ENCODE measurements at regions not wholly inside any gene's neighbourhood (a gene's known extent, or its start where the extent isn't known, plus 50 kb on each side); places are given as distances from the start of the nearest gene placed in this dataset.
A peak's percentile ranks its signal among the peaks of the same experiment; 100 is the strongest.
"Not testable (repeated sequence)": the region's sequence is repeated elsewhere in the genome, so short reads cannot be mapped to it uniquely, and the experiment has no call there.

GRCh38 chr5:154618696-154619095 is 136.5 kb upstream of the LARP1 start:
- DNase-seq, result no peak

GRCh38 chr5:154614595-154614994 is 136.6 kb upstream of the HAND1 start:
- DNase-seq, result no peak

- DNase-seq, result no peak
Measured at GRCh38 chr5:154614125-154614524, 136.1 kb upstream of the HAND1 start.

DNA sequence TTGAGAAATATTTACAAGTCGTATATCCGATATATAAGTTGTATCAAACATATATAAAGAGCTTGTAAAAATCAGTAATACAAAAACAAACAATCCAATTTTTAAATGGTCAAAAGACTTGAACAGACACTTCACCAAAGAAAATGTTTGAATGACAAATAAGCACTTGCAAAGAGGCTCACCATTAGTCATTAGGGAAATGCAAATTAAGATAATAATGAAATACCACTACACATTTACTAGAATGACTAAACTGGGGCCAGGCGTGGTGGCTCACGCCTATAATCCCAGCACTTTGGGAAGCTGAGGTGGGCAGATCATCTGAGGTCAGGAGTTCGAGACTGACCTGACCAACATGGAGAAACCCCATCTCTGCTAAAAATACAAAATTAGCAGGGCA is 134.6 kb upstream of the HAND1 start:
- no peak for DNase-seq

GRCh38 chr5:154611341-154611767 is 133.3 kb upstream of the HAND1 start:
- DNase-seq, result no peak

DNA sequence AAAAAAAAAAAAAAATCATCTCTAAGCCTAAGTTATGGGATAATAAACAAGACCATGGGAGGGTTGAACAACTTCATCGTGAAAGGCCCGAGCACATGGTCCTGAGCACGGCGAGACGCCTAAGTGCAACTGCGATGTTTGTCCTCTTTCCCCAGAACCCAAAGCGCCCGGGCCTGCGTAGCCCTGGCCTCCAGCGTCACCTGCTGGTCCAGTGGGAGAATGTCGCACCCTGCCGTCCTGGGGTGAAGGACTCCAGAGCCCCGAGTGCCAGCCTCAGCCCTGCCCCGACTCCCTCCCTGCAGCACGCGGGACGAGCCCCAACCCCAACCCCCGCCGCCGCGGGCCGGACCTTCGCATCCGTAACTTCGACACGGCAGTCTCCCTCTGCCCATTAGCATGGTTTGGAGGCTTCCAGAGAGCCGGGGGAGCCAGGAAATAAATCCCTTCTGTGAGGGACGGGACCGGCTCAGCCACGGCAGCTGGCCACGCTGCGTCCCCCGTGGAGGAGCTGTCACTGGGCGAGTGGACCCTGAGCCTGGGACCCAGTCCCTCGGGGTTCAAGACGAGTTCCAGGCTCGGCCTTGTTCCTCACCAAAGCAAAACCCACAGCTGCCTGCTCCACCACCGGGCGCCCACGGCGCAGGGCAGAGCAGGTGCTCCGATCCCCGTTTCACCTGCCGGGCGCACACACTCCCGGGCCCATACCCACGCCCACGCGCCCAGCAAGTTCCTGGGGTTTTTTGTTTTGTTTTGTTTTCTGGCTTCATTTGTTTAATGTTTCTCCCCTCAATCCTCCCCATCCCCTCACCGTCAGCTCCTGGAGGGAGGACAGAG is 132.5 kb upstream of the HAND1 start:
- DNase-seq, result peak; percentile 32 to 56

- no peak for DNase-seq
Measured at GRCh38 chr5:154609251-154609650, 131.2 kb upstream of the HAND1 start.

GRCh38 chr5:154608531-154609011 is 130.5 kb upstream of the HAND1 start:
- DNase-seq, result no peak

GRCh38 chr5:154607746-154608145 is 129.7 kb upstream of the HAND1 start:
- no peak for DNase-seq

- no peak for DNase-seq
Measured at GRCh38 chr5:154606246-154606645, 128.2 kb upstream of the HAND1 start.

DNA sequence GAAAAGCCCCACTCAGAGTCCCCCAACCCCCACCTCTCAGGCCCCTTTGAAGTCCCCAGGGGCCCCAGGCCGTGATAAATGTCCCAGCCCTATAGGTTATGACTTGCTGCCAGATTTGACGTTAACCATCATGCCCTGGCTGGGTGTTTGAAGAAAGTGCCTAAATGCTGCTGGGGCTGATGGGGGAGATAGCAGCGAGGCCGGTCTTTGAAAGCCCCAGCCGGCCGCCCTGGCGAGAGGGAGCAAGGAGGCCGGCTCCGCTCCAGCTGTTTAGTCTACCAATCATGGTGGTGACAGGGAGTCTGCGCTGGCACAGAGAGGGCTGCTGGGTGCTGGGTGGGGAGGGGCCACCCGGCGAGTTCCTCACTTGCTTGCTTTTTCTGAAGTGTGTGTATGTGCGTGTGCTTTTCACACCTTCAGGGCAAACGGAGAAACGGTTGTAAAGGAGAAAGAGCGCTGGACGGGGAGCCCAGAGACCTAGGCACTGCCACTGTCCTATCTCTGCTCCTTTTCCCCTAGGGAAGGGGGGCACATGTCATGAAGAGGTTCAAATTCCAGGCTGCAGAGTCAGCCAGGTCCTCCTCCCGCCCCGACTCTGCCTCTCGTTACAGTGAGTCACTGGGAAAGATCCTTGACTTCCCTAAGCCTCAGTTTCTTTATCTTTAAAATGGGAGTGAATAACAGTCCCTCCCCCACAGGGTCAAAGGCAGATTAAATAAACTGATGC is 126.1 kb upstream of the HAND1 start:
- no peak for DNase-seq

- no peak for DNase-seq
Measured at GRCh38 chr5:154603485-154603884, 125.5 kb upstream of the HAND1 start.

- DNase-seq, result no peak
Measured at GRCh38 chr5:154603011-154603410, 125.0 kb upstream of the HAND1 start.

- DNase-seq, result no peak
Measured at GRCh38 chr5:154601014-154601413, 123.0 kb upstream of the HAND1 start.

GRCh38 chr5:154598021-154598420 is 120.0 kb upstream of the HAND1 start:
- no peak for DNase-seq

DNA sequence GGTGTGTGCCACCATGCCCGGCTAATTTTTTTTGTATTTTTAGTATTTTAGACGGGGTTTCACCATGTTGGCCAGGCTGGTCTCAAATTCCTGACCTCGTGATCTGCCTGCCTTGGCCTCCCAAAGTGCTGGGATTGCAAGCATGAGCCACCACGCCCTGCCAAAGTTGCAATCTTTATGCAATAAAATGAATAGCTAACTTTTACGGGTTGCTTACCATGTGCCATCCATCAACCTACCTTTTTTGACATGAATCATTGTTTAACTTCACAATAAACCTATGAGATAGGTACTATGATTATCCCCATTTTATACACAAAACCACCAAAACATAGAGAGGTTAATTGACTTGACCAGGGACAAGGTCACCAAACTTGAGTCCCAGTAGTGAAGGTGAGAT is 118.8 kb upstream of the HAND1 start:
- DNase-seq, result not testable (repeated sequence)

GRCh38 chr5:154595662-154596061 is 117.6 kb upstream of the HAND1 start:
- no peak for DNase-seq

DNA sequence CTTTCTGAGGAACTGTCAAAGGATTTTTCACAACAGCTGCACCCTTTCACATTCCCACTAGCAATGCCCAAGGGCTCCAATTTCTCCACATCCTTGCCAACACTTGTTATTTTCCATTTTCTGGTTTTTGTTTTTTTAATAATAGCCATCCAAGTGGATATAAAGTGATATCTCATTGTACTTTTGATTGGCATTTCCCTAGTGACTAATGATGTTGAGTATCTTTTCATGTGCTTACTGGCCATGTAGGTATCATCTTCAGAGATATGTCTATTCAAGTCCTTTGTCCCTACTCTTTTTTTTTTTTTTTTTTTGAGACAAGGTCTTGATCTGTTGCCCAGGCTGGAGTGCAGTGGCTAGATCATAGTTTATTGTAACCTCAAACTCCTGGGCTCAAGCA is 115.8 kb upstream of the HAND1 start:
- no peak for DNase-seq

DNA sequence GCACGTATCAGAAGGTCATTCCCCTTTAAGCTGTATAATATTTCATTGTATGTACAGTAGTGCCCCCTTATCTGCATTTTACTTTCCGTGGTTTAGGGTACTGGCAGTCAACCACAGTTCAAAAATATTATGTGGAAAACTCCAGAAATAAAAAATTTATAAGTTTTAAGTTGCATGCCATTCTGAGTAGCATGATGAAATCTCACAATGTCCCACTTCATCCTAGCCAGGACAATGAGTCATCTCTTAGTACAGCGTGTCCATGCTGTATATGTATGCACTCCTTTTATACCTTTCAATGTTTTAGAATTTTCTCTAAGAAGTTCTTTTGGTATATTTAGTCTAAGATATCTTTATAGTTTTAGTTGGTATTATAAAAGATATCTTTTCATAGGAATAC is 115.0 kb upstream of the HAND1 start:
- DNase-seq, result no peak

DNA sequence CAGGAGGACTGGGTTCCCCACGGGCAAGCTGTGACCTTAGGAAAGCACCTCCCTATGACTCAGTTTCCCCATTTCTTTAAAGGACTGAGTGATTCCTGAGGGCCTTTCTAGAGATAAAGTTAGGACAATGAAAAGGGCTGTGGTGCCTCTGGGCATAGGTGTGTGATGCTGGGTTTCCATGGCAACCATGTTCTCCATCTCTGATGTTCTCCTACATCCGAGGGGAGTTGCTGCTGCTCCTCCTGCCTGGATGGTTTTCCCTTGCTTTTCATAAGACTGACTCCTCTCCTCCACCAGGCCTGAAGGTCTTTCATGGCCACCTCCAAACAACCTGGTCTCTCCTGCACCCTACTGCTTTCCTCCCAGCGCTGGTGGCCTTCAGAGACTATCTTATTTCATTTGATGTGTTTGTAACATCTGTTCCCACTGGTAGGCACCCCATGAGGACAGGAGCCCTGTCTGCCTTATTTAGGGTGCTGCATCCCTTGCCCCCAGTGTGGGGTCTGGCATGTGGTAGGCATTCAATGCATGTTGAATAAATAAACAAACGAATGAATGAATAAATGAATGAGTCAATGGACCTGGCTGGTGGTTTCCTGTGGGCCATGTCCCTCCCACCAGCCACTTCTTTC is 112.2 kb upstream of the HAND1 start:
- DNase-seq, result no peak

DNA sequence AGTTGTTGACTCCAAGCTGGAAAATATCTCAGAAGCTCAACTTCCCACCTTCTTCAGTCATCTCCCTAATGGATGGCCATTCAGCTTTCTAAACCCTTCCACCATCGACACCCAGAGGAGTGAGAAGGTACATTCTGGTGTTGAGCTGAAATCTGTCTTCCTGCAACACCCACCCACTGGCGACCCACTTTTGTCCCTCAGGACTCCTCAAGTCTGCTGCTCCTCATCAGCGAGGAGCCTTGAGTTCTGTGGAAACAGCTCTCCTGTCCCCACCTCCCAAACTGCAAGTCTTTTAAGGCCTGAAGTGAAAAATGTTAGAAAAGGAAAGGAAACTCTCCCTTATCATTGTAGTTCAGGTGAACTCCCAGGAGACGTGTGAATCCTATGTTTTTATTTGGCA is 111.5 kb upstream of the HAND1 start:
- no peak for DNase-seq

- not testable (repeated sequence) for DNase-seq
Measured at GRCh38 chr5:154588833-154589425, 110.9 kb upstream of the HAND1 start.

DNA sequence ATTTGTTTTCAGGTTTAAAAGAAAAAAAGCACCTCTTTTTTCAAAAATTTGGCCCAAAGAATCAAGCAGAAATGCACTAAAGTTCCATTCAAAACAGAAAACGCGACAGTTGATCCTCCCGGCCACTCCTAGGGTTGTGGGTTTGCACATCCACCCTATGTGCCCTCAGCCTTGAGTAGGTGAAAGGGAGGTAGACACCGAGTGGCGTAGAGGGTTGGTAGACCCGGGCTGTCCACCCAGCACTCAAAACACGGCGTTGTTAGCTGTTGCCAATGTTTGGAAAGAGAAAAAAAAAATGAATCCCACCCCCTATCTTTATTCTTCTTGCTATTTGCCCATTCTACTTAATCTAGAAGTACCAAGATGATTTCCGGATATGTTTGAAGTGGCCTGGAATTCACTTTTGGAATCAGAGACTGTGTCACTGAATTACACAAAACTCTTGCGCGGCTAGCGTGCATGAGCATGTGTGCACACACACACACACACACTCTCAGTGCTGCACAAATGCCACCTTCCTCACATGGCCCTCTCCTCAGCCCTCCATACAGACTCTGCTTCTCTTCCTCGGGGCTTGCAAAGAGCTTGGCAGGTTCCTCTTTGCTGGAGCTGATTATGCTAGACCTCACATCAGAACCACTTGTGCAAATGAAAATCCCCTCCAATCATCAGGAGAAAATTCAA is 110.2 kb upstream of the HAND1 start:
- DNase-seq, result no peak
